ENCODE measurements at regions not wholly inside any gene's neighbourhood (a gene's known extent, or its start where the extent isn't known, plus 50 kb on each side); places are given as distances from the start of the nearest gene placed in this dataset.

GRCh38 chr7:68336594-68336993 is 1261.7 kb upstream of the AUTS2 start:
- Histone ChIP-seq H3K27ac (no peak overlapping the region), H3K36me3 (no peaks in the 10 kb centered on the region), H3K4me3 (no peak overlapping the region), H3K27me3 (no peaks in the 10 kb centered on the region), H3K9me3 (no peaks in the 10 kb centered on the region), H3K4me1 (no peaks in the 10 kb centered on the region)
- no peak for FAIRE-seq
- ATAC-seq = no peak
- 28 to 31% methylated on average over 8 of the region's 8 CpGs for WGBS, 2 donors
- intact Hi-C loops (cut with DNase I) = no loop called here
- TF ChIP-seq CTCF (IDR thresholded peaks at IDR 0.05) = no peak
- DNase-seq = no peak

GRCh38 chr7:68348401-68348800 is 1249.9 kb upstream of the AUTS2 start:
- 83 to 96% methylated on average over 3 of the region's 3 CpGs for WGBS, 2 donors
- intact Hi-C loops (cut with DNase I) = no loop called here
- no peaks in the 10 kb centered on the region for H3K27me3 ChIP-seq
- H3K4me3 ChIP-seq = no peak overlapping the region
- H3K4me1 ChIP-seq = no peaks in the 10 kb centered on the region
- DNase-seq (no peak), FAIRE-seq (no peak), ATAC-seq (no peak)
- no peaks in the 10 kb centered on the region for H3K36me3 ChIP-seq
- H3K9me3 ChIP-seq = no peaks in the 10 kb centered on the region
- TF ChIP-seq CTCF (IDR thresholded peaks at IDR 0.05) = no peak
- no peak overlapping the region for H3K27ac ChIP-seq

GRCh38 chr7:68362745-68363518 is 1235.3 kb upstream of the AUTS2 start:
- Histone ChIP-seq H3K27me3 (no peaks in the 10 kb centered on the region), H3K27ac (no peak overlapping the region), H3K4me1 (no peaks in the 10 kb centered on the region), H3K4me3 (no peak overlapping the region), H3K9me3 (no peaks in the 10 kb centered on the region), H3K36me3 (no peaks in the 10 kb centered on the region)
- intact Hi-C loops (cut with DNase I) = no loop called here
- ATAC-seq = peak in 1 of 4 donors; percentile 35
- no peak for DNase-seq
- no peak for TF ChIP-seq CTCF (IDR thresholded peaks at IDR 0.05)
- WGBS, 2 donors = 56 to 68% methylated on average over 7 of the region's 7 CpGs
- FAIRE-seq = no peak

- intact Hi-C loops (cut with DNase I) = no loop called here
- H3K27me3 ChIP-seq = no peaks in the 10 kb centered on the region
- H3K4me3 ChIP-seq = no peak overlapping the region
- H3K9me3 ChIP-seq = no peaks in the 10 kb centered on the region
- no peaks in the 10 kb centered on the region for H3K36me3 ChIP-seq
- DNase-seq (no peak), FAIRE-seq (no peak), ATAC-seq (no peak)
- H3K27ac ChIP-seq = no peak overlapping the region
- TF ChIP-seq CTCF (IDR thresholded peaks at IDR 0.05) = no peak
- WGBS, 2 donors = 55 to 67% methylated on average over 5 of the region's 5 CpGs
- no peaks in the 10 kb centered on the region for H3K4me1 ChIP-seq
Measured at GRCh38 chr7:68364886-68365625, 1233.2 kb upstream of the AUTS2 start.

GRCh38 chr7:68371985-68372384 is 1226.3 kb upstream of the AUTS2 start:
- Histone ChIP-seq H3K27ac (no peak overlapping the region), H3K36me3 (no peaks in the 10 kb centered on the region), H3K4me3 (no peak overlapping the region), H3K9me3 (no peaks in the 10 kb centered on the region), H3K27me3 (no peaks in the 10 kb centered on the region), H3K4me1 (no peaks in the 10 kb centered on the region)
- FAIRE-seq = no peak
- ATAC-seq = no peak
- WGBS, 2 donors = 17 to 32% methylated on average over 7 of the region's 7 CpGs
- intact Hi-C loops (cut with DNase I) = no loop called here
- DNase-seq = no peak
- TF ChIP-seq CTCF (IDR thresholded peaks at IDR 0.05) = no peak

Measured in pancreas (tissue), 10 donors.